GM19238 (cell line): ENCODE measurements at regions not wholly inside any gene's neighbourhood (a gene's known extent, or its start where the extent isn't known, plus 50 kb on each side); places are given as distances from the start of the nearest gene placed in this dataset.
"Not testable (repeated sequence)": the region's sequence is repeated elsewhere in the genome, so short reads cannot be mapped to it uniquely, and the experiment has no call there.

Experiments used
- DNase-seq: peaks from one replicate; pipeline ENCODE4 v3.0.0; 2011; ENCODE audit warnings: low spot score; ENCODE audit not compliant: insufficient read length

- DNase-seq, result no peak
These were observed 164.4 kb downstream of the CXXC4 start for GRCh38 chr4:104330125-104330905.

GRCh38 chr4:104326991-104327694, 167.6 kb downstream of the CXXC4 start:
- not testable (repeated sequence) for DNase-seq

DNA sequence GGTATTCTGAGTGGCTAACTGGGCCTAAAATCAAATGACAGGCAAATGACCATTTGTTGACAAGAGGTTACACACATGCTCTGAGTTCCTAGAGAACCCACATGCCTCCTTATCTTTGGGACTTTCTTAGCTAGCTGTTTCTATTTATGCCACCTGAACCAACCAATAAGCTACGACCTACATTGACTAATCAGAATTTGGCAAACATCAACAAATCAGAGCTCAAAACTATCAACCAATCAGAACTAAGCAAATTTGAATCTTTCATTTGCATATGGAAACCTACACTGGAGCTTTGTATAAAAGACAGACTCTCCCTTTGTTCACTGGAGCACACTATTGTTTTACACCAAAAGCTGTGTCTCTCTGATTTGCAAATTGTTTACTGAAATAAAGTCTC, 192.0 kb downstream of the CXXC4 start:
- no peak for DNase-seq

DNA sequence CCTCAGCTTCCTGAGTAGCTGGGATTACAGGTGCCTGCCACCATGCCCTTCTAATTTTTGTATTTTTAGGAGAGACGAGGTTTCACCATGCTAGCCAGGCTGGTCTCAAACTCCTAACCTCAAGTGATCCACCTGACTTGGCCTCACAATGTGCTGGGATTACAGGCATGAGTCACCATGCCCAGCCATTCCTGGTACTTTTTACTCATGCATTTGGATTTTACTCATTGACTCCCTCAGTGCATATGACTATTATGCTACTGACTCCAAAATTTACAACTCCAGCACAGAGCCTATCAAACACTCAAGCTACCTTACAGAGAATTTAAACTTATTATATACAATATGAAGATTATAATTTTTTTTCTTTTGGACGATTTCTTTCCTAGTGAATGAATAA, 199.9 kb downstream of the CXXC4 start:
- no peak for DNase-seq

GRCh38 chr4:104286867-104287266, 207.8 kb downstream of the CXXC4 start:
- DNase-seq, result no peak

- no peak for DNase-seq
These were observed 211.4 kb downstream of the CXXC4 start for GRCh38 chr4:104283303-104283702.

GRCh38 chr4:104279744-104280143, 214.9 kb downstream of the CXXC4 start:
- DNase-seq, result no peak

- no peak for DNase-seq
These were observed 221.7 kb downstream of the CXXC4 start for GRCh38 chr4:104272966-104273365.

DNA sequence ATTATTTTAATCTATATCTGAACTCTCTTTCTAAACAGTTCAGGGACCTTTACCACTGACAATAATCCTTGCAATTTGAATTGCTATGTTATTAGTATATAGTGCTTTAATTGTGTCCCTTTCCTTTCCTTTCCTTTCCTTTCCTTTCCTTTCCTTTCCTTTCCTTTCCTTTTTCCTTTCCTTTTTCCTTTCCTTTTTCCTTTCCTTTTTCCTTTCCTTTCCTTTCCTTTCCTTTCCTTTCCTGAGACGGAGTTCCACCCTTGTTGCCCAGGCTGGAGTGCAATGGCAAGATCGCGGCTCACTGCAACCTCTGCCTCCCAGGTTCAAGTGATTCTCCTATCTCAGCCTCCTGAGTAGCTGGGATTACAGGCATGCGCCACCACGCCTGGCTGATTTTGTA, 225.1 kb downstream of the CXXC4 start:
- DNase-seq, result not testable (repeated sequence)

DNA sequence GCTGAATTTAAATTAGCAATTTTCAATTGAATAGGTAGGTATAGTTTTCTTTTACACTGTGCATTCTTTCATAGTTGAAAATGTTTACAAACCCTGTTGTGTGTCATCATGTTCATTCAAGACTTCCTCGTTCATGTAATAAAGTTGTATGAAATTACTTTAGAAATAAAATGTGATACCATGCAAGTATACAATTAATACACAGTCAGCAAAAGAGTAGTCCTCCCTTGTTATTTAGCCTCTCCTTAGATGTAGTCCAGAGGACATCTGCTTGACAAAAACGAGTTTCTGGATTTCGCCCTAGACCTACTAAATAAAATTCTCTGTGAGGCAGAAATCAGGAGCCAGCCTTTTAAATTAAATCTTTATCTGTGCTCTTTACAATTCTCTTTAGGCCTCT, 231.6 kb downstream of the CXXC4 start:
- DNase-seq, result no peak

DNA sequence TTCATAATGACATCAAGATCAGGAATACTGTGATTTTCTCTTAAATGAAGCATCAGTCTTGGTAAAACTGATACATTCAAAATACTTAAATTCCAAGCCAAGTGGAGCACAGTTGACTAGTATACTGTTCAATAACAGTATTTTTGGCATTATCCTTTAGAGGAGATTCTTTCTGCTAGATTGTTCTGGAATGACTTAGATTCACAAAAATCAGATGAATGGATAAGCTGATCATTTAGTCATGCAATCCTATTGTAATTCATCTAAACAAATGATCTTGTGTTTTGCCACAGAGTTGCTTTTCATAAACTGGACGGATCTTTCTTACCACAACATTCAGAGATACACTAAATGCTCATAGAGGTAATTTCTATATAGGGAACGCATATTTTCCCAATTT, 232.0 kb downstream of the CXXC4 start:
- DNase-seq, result no peak

- no peak for DNase-seq
These were observed 246.0 kb downstream of the CXXC4 start for GRCh38 chr4:104248726-104249125.

- DNase-seq, result no peak
These were observed 258.7 kb downstream of the CXXC4 start for GRCh38 chr4:104235967-104236366.

DNA sequence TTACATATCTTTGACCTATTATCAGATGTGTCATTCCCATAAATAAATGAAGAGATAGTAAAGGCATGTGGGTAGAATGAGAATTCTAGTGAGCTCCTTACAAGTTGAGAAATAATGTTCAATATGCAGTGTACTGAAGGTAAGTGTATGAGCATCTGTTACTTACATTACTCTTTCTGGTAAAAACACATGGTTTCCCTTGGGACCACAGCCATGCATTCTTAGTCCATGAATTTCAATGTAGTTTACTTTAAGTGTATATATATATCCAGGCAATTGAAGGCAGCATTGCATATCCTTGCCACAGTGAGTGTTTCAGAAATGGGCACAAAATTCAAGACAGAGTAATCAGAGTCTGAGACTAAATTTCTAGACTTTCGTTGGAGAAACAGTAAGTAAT, 277.2 kb downstream of the CXXC4 start:
- no peak for DNase-seq

DNA sequence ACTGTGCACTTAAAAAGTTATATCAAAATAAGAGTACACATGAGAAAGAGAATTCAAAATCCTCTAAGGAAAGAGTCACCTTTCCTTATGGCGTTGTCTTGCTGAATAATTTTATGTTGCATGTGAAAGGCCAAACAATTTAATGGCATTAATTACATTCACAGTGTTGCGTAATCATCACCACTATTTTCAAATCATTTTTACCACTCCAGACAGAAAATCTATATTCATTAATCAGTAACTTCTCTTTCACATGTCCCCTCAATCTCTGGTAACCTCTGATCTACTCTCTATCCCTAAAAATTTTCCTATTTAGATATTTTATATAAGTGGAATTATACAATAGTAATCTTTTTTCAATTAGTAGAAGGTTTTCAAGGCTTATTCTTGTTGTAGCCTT, 283.0 kb downstream of the CXXC4 start:
- no peak for DNase-seq

DNA sequence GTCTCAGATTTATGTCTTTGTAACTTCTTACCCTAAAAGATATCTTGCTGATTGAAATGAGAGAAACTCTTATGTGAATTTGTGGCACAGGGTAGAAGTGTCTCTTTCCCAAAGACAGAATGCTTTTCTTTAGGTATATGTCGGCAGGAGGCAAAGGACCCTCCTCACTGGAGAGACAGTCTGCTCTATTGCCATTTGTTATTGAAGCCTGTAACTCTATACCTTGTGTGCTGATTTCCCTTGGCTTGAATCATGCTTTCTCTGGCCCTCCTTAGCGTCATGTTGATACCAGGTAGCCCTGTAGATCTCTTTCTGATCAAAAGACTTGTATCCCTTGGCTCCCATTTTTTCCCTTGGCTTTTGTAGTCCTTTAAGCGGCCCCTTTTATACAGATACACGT, 284.3 kb downstream of the CXXC4 start:
- no peak for DNase-seq

DNA sequence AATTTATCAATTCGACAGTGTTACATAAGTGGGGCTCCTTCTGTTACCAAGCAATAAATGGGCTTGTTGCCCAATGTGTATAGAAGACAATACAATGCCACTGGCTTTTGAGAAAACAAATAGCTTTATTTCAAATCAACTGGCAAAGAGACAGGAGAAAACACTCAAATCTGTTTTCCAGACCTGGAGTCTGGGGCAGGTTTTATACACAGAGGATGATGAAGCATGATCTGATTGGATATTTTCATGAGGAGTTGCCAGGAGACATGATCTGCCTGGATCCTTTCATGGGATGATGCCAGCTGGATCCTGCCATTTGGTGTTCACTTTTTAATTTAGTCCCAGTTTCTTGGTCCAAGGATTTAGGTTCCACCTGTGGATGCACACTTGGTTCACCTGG, 287.9 kb downstream of the CXXC4 start:
- DNase-seq, result no peak

- DNase-seq, result no peak
These were observed 289.6 kb downstream of the CXXC4 start for GRCh38 chr4:104205116-104205515.

GRCh38 chr4:104188301-104188700, 306.4 kb downstream of the CXXC4 start:
- DNase-seq, result no peak

- no peak for DNase-seq
These were observed 325.3 kb downstream of the CXXC4 start for GRCh38 chr4:104169437-104169836.

DNA sequence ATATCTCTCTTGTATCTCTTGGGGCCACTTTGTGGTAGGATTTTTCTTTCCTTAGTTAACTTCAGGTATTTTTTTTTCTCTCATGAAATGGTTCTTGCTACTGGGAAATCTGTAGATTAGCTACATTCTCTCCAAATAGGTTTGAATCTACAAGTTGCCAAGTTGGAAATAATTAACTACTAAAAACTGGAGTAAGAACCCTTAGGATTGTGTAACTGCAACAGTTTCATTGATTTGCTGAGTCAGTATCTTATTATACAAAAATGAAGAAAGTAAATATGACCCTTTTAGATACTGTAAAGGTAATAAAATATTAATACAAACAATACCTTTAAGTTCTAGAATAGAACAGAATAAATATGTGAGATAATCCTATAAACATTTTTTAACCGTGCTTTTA, 327.9 kb downstream of the CXXC4 start:
- DNase-seq, result no peak

GRCh38 chr4:104163820-104164219, 330.9 kb downstream of the CXXC4 start:
- no peak for DNase-seq

DNA sequence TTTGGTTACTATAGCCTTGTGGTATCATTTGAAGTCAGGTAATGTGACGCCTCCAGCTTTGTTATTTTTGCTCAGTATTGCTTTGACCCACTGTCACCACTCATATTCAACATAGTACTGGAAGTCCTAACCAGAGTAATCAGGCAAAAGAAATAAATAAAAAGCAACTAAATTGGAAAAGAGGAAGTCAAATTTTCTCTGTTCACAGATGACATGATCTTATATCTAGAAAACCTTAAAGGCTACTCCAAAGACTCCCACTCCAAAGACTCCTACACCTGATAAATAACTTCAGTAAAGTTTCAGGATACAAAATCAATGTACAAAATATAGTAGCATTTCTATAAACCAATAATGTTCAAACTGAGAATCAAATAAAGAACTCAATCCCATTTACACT, 348.6 kb downstream of the CXXC4 start:
- DNase-seq, result no peak
